ENCODE measurements at regions not wholly inside any gene's neighbourhood (a gene's known extent, or its start where the extent isn't known, plus 50 kb on each side); places are given as distances from the start of the nearest gene placed in this dataset.

- intact Hi-C loops (cut with DNase I) = no loop called here
- DNase-seq (ENCODE audit: low spot score) = no peak
Measured at GRCh38 chr6:19755181-19755580, 82.0 kb upstream of the ID4 start.

- intact Hi-C loops (cut with DNase I) = no loop called here
Measured at GRCh38 chr6:19757036-19757435, 80.1 kb upstream of the ID4 start.

GRCh38 chr6:19759117-19759880 lies 77.9 kb upstream of the ID4 start:
- intact Hi-C loops (cut with DNase I) = no loop called here
- DNase-seq (ENCODE audit: low spot score) = no peak

More at GRCh38 chr6:19757036-19757435, 80.1 kb upstream of the ID4 start:
- DNase-seq (ENCODE audit: low spot score) = no peak

GRCh38 chr6:19761121-19761520 lies 76.0 kb upstream of the ID4 start:
- no peak for DNase-seq (ENCODE audit: low spot score)
- intact Hi-C loops (cut with DNase I) = no loop called here

GRCh38 chr6:19771753-19772336 lies 65.3 kb upstream of the ID4 start:
- no peak for DNase-seq (ENCODE audit: low spot score)
- intact Hi-C loops (cut with DNase I) = no loop called here

GRCh38 chr6:19772891-19773290 lies 64.3 kb upstream of the ID4 start:
- intact Hi-C loops (cut with DNase I) = no loop called here
- DNase-seq (ENCODE audit: low spot score) = no peak

GRCh38 chr6:19781269-19781668 lies 55.9 kb upstream of the ID4 start:
- no peak for DNase-seq (ENCODE audit: low spot score)
- intact Hi-C loops (cut with DNase I) = no loop called here

- intact Hi-C loops (cut with DNase I) = no loop called here
- DNase-seq (ENCODE audit: low spot score) = no peak
Measured at GRCh38 chr6:19782588-19782987, 54.6 kb upstream of the ID4 start.

Small RNA genes lying in the stretch of these regions (microRNA-seq; reads per million reads assigned to microRNA genes)
- gene MIR548A1 (ENCODE audit: borderline microRNAs expressed in 2 of 2) = 0 reads per million in 2 donors

All from posterior vena cava (tissue), 2 donors.